A673 (cell line): ENCODE measurements at regions not wholly inside any gene's neighbourhood (a gene's known extent, or its start where the extent isn't known, plus 50 kb on each side); places are given as distances from the start of the nearest gene placed in this dataset.

Experiments
- CTCF ChIP-seq: fragments of 300-800, 200-600 bp; sonication (generic); conservative IDR thresholded peaks from 2 replicates; pipeline ENCODE4 v1.5.1; 2017; ENCODE audit warnings: low read depth, mild to moderate bottlenecking, antibody characterized with exemption, low read length, moderate library complexity, mixed read lengths
- EZH2 ChIP-seq: fragments of 200-600 bp; sonication (generic); IDR thresholded peaks from 2 replicates; pipeline ENCODE4 v1.6.1; 2017; ENCODE audit warnings: borderline replicate concordance, low read depth, mild to moderate bottlenecking, mixed read lengths, antibody characterized with exemption, low read length; ENCODE audit not compliant: poor library complexity, severe bottlenecking

- TF ChIP-seq CTCF = no peak
- no peak for TF ChIP-seq EZH2
Observed at GRCh38 chr13:21946964-21947363, 276.1 kb downstream of the FGF9 start.
